GM21737 (cell line): ENCODE measurements at regions not wholly inside any gene's neighbourhood (a gene's known extent, or its start where the extent isn't known, plus 50 kb on each side); places are given as distances from the start of the nearest gene placed in this dataset.
"Not testable (repeated sequence)": the region's sequence is repeated elsewhere in the genome, so short reads cannot be mapped to it uniquely, and the experiment has no call there.

Source experiments
- ATAC-seq: cut with Tn5 transposase; IDR thresholded peaks from one replicate; pipeline ENCODE4 v1.9.1; 2021; ENCODE audit warnings: mild to moderate bottlenecking, moderate library complexity; ENCODE audit not compliant: unreplicated experiment

DNA sequence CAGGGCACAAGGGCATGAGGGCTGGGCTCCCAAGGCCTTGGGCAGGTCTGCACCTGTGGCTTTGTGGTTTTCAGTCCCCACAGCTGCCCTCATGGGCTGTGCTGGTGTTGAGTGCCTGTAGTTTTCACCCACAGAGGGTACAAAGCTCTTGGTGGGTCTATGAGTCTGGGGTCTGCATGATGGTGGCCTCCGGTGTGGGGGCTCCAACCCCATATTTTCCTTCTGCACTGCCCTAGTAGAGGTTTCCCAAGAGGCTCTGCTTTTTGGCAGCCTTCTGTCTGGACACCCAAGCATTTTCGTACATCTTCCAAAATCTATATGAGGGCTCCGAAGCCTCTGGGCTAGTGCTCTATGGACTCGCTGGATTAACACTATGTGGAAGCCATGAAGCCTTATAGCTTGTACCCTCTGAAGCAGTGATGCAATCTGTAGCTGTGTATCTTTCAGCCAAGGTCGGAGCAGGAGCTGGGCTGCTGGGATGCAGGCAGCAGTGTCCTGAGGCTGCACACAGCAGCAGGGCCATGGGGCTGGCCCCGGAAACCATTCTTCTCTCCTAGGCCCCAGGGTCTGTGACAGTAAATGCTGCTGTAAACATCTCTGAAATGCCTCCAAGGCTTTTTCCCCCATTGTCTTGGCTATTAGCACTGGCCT lies 240.3 kb downstream of the CWH43 start:
- ATAC-seq: not testable (repeated sequence)

DNA sequence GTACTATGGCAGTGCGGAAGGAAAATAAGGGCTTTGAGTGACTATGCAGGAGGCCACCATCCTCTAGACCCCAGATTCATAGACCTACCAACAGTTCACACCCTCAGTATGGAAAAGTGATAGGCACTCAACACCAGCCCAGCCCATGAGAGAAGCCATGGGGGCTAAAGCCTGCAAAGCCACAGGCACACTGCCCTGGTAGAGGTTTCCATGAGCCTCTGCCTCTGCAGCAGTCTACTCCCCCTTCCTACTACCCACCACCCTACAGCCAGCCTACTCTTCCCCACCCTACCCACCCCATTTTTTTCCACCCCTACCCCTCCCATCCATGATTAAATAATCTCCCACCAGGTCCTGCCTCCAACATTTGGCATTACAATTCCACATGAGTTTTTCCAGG lies 241.9 kb downstream of the CWH43 start:
- ATAC-seq: not testable (repeated sequence)

DNA sequence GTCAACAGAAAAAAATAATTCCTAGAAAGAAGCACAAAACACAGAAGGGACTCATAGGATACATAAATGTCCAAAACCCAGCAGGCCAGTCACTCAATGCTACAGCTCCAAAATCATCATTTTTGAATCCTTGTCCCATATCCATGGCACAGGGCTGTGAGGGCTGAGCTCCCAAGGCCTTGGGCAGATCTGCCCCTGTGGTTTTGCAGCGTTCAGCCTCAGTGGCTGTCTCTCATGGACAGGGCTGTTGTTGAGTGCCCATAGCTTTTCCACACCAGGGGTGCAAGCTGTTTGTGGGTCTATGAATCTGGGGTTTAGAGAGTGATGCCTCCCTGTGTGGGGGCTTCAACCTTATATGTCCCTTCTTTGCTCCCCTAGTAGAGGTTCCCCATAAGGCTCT lies 243.2 kb downstream of the CWH43 start:
- ATAC-seq: not testable (repeated sequence)

DNA sequence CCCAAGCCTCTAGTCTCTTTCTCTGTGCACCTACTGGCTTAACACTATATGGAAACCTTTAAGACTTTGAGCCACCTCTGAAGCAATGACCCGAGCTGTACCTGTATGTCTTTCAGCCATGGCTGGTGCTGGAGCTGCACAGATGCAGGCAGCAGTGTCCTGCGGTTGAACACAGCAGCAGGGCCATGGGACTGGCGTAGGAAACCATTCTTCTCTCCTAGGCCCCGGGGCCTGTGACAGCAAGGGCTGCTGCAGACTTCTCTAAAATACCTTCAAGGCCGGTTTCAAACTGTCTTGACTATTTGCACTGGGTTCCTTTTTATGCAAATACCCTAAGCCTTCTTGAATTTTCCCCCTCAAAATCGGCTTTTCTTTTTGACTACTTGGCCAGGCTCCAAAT lies 243.6 kb downstream of the CWH43 start:
- ATAC-seq: not testable (repeated sequence)

DNA sequence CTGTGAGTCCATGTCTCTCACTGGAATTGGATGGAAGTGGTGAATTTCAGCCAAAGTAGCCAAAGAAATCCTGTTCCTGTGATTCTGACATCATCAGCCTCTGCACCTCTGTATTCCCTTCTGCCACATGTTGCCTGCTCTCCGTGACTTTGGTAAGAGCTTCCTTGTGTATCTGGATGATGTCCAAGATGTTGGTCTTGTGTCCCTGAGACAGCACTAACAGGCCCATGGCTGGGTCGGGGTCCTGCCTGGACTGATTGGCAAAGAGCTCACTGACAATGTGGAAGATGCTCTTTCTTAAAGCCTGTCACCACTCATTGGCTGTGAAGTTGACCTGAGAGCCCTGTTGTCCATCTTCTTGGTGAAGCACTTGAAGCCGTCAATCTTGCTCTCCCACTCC lies 247.3 kb downstream of the CWH43 start:
- not testable (repeated sequence) for ATAC-seq

DNA sequence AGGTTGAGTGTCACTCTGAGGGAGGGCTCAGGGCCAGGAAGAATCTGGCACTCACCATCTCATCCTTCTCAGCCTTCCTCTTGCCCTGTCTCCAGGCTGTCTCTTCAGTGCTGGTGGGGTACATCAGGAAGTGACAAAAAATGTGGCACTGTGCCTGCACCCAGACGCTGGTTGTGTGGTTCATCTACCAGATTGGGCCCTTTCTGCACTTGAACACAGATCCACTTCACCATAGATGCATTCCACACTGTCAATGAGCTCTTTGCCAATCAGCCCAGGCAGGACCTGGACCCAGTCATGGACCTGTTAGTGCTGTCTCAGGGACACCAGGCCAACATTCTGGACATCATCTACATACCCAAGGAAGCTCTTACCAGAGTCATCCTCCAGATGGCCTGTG lies 247.7 kb downstream of the CWH43 start:
- ATAC-seq: not testable (repeated sequence)

DNA sequence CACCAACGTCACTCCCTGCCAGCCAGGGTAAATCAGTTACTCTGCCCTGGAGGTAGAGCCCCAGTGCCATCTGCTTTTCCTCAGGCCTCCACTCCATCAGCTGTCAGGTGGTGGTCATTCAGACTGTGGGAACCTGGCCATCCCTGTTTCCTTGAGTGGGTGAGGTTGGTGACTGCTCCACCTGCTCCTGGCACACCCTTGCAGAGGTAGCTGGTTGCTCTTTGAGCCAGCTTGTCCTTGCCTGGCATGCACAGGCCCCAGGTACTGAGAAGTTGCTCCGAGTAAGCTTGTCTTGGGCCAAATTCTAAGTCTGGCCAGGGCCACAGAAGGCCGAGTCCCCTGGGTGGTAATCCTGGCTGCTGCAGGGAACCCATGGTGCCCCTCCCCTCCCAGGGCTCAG lies 248.3 kb downstream of the CWH43 start:
- ATAC-seq: not testable (repeated sequence)

DNA sequence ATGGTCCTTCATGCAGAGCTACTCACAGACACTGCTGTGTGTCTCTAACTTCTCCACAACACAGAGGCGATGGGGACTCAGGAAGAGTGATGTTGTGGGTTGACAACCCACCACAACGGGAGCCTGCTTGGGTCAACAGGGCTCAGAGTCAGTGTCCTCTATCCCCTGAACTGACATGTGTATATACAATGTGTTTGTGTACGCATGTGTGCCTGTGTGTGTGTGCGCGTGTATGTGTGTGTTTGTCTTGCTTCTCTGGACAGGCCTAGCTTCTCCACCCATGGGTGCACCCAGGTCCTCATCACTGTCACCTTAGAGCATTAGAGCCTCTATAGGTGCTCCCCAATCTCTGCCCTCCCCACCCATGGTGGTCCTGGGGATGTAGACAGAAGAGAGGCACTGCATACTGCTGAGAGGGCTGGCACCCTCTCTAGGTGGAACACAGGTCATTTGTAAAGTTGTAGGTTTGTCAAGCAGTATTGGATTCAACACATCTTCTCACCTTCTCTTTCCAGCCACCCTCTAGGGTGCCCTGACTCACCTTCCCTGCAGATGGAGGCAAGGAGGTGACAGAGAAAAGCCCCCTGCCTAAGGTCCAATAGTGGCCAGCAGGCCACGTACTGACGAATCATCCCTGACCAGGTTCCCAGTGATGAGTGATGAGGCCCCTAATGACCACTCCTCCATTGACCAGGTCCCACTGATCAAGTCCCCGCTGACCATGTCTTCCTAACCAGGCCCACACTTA lies 249.5 kb downstream of the CWH43 start:
- ATAC-seq: not testable (repeated sequence)

DNA sequence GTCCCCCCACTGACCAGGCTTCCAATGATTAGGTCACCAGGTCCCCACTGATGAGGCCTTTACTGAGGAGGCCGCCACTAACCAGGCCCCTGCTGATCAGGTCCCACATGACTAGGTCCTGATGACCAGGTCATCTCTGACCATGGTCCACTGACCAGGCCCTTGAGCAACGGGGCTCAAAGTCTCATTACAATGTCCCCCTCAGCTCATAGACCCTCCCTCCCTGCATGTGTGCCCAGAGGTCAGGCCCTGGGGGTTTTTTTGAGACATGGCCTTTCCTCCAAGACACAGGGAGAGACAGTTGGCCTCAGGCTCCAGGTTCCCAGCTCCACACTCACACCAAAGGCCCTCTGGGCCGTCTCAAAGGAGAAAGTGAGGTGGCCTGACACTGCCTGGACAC lies 250.4 kb downstream of the CWH43 start:
- not testable (repeated sequence) for ATAC-seq

DNA sequence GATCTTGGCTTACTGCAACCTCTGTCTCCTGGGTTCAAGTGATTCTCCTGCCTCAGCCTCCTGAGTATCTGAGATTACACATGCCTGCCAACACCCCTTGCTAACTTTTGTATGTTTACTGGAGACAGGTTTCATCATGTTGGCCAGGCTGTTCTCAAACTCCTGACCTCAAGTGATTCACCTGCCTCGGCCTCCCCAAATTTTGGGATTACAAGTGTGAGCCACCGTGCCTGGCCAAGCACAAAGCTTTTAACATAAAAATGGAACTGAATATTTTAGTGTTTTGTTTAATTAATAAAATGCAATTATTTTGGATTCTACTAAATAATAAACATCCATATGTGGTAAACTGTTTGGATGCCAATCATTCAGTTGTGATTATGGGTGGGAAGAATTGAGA lies 255.2 kb downstream of the CWH43 start:
- ATAC-seq: not testable (repeated sequence)

DNA sequence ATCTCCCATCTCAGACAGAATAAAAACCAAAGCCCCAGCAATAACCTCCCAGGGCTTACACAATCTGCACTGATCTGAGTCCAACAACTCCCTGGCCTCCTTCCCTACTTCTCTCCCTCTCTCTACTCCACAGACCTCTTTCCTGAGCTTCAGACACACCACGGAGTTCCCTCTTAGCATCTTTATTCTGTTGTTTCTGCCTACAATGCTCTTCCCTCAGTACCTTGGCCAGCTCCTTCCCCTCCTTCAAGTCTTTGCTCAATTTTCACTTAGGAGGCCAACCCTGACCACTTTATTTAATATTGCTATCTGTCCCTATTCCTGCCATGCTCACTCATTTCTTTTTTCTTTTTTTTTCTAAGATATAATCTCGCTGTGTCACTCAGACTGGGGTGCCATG lies 276.7 kb downstream of the CWH43 start:
- not testable (repeated sequence) for ATAC-seq

DNA sequence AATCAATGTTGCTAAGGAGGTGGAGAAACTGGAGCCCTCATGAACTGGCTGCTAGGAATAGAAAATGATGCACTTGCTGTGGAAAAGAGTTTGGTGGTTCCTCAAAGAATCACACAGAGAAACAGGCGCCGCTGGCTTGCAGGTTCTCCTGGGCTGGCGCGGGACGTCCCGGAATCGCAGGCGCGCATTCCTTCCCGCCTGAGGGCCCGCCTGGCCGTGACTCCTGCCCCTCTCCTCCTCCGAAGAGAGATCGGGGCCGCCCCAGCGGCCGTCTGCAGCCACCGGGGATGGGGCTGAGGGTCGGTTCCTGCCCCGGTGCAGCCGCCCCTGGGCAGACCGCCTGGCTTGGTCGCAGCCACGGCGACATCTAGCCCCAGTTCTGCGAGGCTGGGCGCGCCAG lies 284.4 kb downstream of the CWH43 start:
- not testable (repeated sequence) for ATAC-seq

DNA sequence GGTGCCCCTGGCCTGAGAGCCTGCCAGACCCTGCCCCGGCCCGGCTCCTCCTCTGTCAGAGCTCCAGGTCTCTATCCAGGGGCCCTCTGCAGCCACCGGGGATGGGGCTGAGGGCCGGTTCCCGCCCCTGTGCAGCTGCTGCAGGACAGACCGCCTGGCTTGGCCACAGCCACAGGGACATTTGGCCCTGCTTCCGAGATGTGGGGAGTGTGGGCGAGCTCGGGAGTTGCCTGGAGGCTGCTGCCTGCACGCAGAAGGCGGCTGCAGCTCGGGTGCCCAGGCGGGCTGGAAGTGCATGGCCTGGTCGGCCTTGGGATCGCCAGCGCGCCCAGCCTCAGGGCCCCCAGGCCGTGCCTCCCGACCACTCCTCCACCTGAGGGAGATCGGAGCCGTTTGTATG lies 284.8 kb downstream of the CWH43 start:
- not testable (repeated sequence) for ATAC-seq

DNA sequence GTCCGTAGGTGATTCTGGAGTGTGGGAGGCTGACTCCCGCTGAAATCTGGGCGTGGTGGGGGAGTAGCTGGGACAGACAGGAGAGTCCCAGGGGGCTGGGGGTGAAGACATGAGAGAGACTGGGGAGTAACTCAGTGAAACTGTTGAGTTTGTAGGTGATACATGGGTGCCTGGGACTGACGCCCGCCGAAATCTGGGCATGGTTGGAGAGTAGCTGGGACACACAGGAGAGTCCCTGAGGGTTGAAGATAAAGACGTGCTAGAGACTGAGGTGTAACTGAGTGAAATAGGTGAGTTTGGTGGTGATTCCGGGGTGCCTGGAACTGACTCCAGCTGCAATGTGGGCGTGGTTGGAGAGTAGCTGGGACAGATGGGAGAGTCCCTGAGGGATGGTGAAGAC lies 299.8 kb downstream of the CWH43 start:
- not testable (repeated sequence) for ATAC-seq

DNA sequence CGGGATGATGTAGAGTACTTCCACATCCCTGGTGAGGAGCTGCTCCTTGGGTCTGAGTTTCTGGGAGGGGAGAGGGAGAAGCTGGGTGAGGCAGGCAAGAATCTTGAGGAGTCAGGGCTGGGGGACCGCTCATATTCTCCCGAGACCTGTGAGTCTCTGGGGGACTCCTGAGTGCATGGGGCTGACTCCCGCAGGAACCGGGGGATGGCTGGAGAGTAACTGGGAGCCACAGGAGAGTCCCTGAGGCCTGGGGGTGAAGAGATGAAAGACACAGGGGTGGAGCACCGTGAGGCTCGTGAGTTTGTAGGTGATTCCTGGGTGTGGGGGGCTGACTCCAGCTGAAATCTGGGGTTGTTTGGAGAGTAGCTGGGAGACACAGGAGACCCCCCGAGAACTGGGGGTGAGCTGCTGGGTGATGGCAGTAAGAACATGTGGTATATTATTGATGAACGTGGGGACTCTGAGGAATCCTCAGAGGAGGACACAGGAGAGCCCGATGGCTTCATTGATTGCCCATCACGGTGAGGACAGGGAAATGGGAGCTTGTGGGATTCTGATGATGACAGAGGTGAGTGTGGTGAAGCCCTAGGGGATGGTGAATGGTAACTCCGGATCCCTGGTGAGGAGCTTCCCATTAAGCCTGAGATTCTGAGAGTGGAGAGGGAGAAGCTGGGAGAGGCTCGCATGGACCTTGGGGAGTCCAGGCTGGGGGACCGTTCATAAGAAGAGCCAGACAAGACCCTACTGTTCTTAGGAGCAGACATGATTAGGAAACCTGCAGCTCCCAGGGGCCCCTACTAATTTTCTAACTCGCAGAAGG lies 301.1 kb downstream of the CWH43 start:
- not testable (repeated sequence) for ATAC-seq

DNA sequence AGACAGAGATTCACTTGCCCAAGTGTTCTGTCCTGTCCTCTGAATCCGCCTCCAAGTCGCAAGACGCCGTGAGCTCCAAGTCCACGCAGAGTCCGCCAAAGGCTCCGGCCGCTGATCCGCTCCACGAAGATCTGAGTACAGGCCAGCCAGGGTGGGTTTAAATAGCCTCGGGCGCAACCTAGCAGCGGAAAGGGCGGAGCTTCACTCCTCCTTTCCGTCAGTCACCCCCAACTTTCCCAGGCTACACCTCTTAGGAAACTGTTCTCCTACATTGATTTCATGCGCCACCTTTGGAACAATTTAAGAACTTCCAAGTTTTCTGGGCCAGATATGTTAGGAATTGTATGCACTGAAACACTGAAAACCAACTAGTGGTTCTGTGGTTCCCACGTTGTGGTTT lies 301.8 kb downstream of the CWH43 start:
- not testable (repeated sequence) for ATAC-seq

DNA sequence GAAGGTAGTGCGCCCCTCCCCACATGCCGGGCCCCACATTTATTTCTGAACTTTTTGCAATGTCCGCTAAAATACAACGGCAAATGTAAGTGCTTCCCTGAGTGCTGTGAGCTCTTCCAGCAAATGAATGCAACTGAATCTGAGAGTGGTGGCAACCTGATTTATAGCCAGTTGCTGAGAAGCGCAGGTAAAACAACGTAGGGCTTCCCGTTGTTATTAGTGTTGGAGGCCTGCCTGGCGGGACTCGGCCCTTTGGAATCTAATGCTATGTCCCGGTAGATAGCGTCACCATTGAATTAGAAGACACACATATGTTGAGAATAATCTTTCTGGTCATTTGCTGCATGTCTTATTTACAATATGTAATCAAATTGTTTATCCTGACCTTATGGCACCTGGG lies 302.7 kb downstream of the CWH43 start:
- ATAC-seq: not testable (repeated sequence)

DNA sequence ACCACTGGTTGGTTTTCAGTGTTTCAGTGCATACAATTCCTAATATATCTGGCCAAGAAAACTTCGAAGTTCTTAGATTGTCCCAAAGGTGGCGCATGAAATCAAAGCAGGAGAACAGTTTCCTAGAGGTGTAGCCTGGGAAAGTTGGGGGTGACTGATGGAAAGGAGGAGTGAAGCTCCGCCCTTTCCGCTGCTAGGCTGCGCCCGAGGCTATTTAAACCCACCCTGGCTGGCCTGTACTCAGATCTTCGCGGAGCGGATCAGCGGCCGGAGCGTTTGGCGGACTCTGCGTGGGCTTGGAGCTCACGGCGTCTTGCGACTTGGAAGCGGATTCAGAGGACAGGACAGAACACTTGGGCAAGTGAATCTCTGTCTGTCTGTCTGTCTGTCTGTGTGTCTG lies 328.7 kb downstream of the CWH43 start:
- not testable (repeated sequence) for ATAC-seq

DNA sequence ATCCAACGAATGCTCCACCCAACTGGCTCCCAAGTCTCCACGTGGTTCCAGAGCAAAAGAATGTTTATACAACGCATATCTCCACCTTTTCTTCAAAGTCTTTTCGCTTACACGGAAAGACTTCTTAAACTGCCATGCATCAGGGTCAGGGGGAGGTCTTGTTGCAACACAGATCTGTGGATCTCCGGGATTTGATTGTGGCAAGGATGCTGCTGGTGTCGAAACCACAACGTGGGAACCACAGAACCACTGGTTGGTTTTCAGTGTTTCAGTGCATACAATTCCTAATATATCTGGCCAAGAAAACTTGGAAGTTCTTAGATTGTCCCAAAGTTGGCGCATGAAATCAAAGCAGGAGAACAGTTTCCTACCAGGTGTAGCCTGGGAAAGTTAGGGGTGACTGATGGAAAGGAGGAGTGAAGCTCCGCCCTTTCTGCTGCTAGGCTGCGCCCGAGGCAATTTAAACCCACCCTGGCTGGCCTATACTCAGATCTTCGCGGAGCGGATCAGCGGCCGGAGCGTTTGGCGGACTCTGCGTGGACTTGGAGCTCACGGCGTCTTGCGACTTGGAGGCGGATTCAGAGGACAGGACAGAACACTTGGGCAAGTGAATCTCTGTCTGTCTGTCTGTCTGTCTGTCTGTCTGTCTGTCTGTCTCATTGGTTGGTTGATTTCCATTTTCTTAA lies 334.8 kb downstream of the CWH43 start:
- not testable (repeated sequence) for ATAC-seq

DNA sequence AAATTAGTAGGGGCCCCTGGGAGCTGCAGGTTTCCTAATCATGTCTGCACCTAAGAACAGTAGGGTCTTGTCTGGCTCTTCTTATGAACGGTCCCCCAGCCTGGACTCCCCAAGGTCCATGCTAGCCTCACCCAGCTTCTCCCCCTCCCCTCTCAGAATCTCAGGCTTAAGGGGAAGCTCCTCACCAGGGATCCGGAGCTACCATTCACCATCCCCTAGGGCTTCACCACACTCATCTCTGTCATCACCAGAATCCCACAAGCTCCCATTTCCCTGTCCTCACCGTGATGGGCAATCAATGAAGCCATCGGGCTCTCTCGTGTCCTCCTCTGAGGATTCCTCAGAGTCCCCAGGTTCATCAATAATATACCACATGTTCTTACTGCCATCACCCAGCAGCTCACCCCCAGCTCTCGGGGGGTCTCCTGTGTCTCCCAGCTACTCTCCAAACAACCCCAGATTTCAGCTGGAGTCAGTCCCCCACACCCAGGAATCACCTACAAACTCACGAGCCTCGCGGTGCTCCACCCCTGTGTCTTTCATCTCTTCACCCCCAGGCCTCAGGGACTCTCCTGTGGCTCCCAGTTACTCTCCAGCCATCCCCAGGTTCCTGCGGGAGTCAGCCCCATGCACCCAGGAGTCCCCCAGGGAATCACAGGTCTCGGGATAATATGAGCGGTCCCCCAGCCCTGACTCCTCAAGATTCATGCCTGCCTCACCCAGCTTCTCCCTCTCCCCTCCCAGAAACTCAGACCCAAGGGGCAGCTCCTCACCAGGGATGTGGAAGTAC lies 335.6 kb downstream of the CWH43 start:
- ATAC-seq: not testable (repeated sequence)
